GM10248 (cell line): ENCODE measurements at regions not wholly inside any gene's neighbourhood (a gene's known extent, or its start where the extent isn't known, plus 50 kb on each side); places are given as distances from the start of the nearest gene placed in this dataset.

Source experiments
- CTCF ChIA-PET: fragments of 300-600 bp; sonication (Branson Sonifier 250); formaldehyde crosslinking; extraction: SDS; loops from one replicate; lab custom pipeline; 2021; ENCODE audit warnings: antibody characterized with exemption; lab: Yijun Ruan, JAX
- POLR2A ChIA-PET: fragments of 350-650 bp; sonication (Branson Sonifier 250); formaldehyde crosslinking; extraction: SDS; loops from one replicate; lab custom pipeline; 2020; ENCODE audit warnings: antibody characterized with exemption; lab: Yijun Ruan, JAX
- DNase-seq: peaks from one replicate; pipeline ENCODE4 v3.0.0; 2012; ENCODE audit errors: extremely low spot score
- TF ChIP-seq, protein P1 (sequence below): IDR thresholded peaks from 2 replicates; pipeline ENCODE4 v1.5.1; 2012; ENCODE audit warnings: mild to moderate bottlenecking, low read depth; ENCODE audit errors: extremely low read depth, missing control alignments, control extremely low read depth

- no peak for DNase-seq
- TF ChIP-seq, protein P1, sequence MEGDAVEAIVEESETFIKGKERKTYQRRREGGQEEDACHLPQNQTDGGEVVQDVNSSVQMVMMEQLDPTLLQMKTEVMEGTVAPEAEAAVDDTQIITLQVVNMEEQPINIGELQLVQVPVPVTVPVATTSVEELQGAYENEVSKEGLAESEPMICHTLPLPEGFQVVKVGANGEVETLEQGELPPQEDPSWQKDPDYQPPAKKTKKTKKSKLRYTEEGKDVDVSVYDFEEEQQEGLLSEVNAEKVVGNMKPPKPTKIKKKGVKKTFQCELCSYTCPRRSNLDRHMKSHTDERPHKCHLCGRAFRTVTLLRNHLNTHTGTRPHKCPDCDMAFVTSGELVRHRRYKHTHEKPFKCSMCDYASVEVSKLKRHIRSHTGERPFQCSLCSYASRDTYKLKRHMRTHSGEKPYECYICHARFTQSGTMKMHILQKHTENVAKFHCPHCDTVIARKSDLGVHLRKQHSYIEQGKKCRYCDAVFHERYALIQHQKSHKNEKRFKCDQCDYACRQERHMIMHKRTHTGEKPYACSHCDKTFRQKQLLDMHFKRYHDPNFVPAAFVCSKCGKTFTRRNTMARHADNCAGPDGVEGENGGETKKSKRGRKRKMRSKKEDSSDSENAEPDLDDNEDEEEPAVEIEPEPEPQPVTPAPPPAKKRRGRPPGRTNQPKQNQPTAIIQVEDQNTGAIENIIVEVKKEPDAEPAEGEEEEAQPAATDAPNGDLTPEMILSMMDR: no peak
- ChIA-PET CTCF (interaction anchor here (0.9 to 3.0 kb wide), 2 partner anchors 9 to 13 kb away, joined by 4 to 8 read pairs; no protein-coding TSS in a partner anchor), POLR2A (no interaction called here)
These were observed 85.2 kb upstream of the CNR1 start for GRCh38 chr6:88251301-88251700.

GRCh38 chr6:88248709-88249321 is 82.7 kb upstream of the CNR1 start:
- POLR2A ChIA-PET: no interaction called here
- no peak for DNase-seq
- CTCF ChIA-PET: interaction anchor here (1.2 to 2.7 kb wide), 4 partner anchors 11 to 127 kb away, joined by 3 to 9 read pairs (median 6); no protein-coding TSS in a partner anchor
- TF ChIP-seq, protein P1: no peak

DNA sequence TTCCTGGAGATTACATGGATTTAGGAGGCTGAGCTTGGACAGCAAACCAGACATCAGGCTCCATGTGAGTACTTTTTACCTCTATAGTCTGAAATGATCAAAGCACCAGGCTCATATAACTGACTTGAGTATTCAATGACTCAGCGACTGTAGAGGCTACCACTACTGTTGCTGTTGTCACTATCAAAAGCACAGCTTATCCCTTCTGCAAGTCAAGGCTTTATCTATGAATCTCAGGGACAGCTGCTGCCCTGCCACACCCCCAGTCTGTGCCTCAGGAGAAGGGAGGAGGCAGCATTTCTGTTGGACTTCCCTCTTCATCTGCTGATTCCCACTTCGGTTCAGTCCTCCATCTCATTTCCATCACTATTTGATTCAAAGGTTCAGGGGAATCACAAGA is 80.5 kb upstream of the CNR1 start:
- TF ChIP-seq, protein P1: no peak
- no peak for DNase-seq
- CTCF ChIA-PET: interaction anchor here (0.8 to 2.7 kb wide), 3 partner anchors 10 to 16 kb away, joined by 3 to 9 read pairs (median 3); no protein-coding TSS in a partner anchor

GRCh38 chr6:88244721-88245120 is 78.6 kb upstream of the CNR1 start:
- no peak for DNase-seq
- TF ChIP-seq, protein P1: no peak
- POLR2A ChIA-PET: no interaction called here
- CTCF ChIA-PET: no interaction called here

More for the DNA sequence above, 80.5 kb upstream of the CNR1 start:
- POLR2A ChIA-PET: no interaction called here

- no peak for DNase-seq
- ChIA-PET POLR2A (no interaction called here), CTCF (no interaction called here)
- TF ChIP-seq, protein P1: no peak
These were observed 72.8 kb upstream of the CNR1 start for GRCh38 chr6:88238901-88239300.

DNA sequence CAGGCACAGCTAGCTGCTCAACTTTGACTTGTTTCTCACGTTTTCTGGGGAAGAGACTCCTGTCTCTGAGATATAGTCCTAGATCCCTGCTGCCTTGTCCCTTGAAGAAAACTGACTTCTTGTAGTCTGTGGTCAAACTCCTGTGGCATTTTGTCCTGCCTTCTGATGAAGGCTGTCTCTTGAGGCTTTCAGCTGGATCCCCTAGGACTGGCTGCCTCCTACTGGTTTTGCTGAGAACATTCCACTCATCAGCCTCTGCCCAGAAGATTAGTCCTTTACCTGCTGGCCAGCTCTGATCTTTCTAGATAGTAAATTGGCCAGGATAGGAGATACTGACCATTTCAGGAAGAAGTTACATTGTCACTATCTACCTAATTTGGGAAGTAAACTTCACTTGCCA is 71.9 kb upstream of the CNR1 start:
- CTCF ChIA-PET: interaction anchor here (0.8 to 2.3 kb wide), 13 partner anchors 10 to 1171 kb away, joined by 3 to 33 read pairs (median 5); no protein-coding TSS in a partner anchor
- POLR2A ChIA-PET: no interaction called here
- TF ChIP-seq, protein P1: peak; percentile 62
- peak; percentile 61 for DNase-seq
